ENCODE measurements at regions not wholly inside any gene's neighbourhood (a gene's known extent, or its start where the extent isn't known, plus 50 kb on each side); places are given as distances from the start of the nearest gene placed in this dataset.
"Not testable (repeated sequence)": the region's sequence is repeated elsewhere in the genome, so short reads cannot be mapped to it uniquely, and the experiment has no call there.

- Histone ChIP-seq H3K27me3 (ENCODE audit: control insufficient read depth, insufficient read depth, low read length) (no peaks in the 10 kb centered on the region), H3K4me3 (ENCODE audit: low read depth, low read length) (no peak overlapping the region), H3K27ac (ENCODE audit: low read depth, low read length) (no peak overlapping the region), H3K9me3 (ENCODE audit: control insufficient read depth, insufficient read depth, low read length) (peaks cover 4% of the 10 kb centered on the region; the same call in 1 of the 2 replicates)
- POLR2A ChIA-PET = no interaction called here
- CTCF ChIA-PET = no interaction called here
- TF ChIP-seq, protein P1, sequence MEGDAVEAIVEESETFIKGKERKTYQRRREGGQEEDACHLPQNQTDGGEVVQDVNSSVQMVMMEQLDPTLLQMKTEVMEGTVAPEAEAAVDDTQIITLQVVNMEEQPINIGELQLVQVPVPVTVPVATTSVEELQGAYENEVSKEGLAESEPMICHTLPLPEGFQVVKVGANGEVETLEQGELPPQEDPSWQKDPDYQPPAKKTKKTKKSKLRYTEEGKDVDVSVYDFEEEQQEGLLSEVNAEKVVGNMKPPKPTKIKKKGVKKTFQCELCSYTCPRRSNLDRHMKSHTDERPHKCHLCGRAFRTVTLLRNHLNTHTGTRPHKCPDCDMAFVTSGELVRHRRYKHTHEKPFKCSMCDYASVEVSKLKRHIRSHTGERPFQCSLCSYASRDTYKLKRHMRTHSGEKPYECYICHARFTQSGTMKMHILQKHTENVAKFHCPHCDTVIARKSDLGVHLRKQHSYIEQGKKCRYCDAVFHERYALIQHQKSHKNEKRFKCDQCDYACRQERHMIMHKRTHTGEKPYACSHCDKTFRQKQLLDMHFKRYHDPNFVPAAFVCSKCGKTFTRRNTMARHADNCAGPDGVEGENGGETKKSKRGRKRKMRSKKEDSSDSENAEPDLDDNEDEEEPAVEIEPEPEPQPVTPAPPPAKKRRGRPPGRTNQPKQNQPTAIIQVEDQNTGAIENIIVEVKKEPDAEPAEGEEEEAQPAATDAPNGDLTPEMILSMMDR (IDR thresholded peaks at IDR 0.05; ENCODE audit: low read depth, low read length) = no peak
- DNase-seq (ENCODE audit: low read depth, low spot score) = no peak
These were observed 424.0 kb downstream of the LTN1 start for GRCh38 chr21:28568692-28569091.

GRCh38 chr21:28563933-28564332 lies 428.7 kb downstream of the LTN1 start:
- CTCF ChIA-PET = not testable (repeated sequence)

DNA sequence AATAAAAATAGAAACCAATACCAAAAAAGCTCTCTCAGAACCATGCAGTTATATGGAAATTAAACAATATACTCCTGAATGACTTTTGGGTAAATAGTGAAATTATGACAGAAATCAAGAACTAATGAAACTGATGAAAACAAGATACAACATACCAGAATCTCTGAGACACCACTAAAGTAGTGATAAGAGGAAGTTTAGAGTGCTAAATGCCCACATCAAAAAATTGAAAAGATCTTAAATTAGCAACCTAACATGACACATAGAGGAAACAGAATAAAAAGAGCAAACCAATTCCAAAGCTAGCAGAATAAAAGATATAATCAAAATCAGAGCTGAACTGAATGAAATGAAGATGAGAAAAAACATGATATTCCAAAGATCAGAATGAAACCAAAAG lies 430.9 kb downstream of the LTN1 start:
- ChIA-PET POLR2A (no interaction called here), CTCF (no interaction called here)
- TF ChIP-seq, protein P1 (IDR thresholded peaks at IDR 0.05; ENCODE audit: low read depth, low read length) = no peak
- Histone ChIP-seq H3K27ac (ENCODE audit: low read depth, low read length) (no peak overlapping the region), H3K27me3 (ENCODE audit: control insufficient read depth, insufficient read depth, low read length) (no peaks in the 10 kb centered on the region), H3K4me3 (ENCODE audit: low read depth, low read length) (no peak overlapping the region), H3K9me3 (ENCODE audit: control insufficient read depth, insufficient read depth, low read length) (peaks cover 6% of the 10 kb centered on the region; the same call in 1 of the 2 replicates)
- DNase-seq (ENCODE audit: low read depth, low spot score) = no peak

More at GRCh38 chr21:28563933-28564332, 428.7 kb downstream of the LTN1 start:
- H3K27ac ChIP-seq (ENCODE audit: low read depth, low read length); H3K9me3 ChIP-seq (ENCODE audit: control insufficient read depth, insufficient read depth, low read length); H3K27me3 ChIP-seq (ENCODE audit: control insufficient read depth, insufficient read depth, low read length); DNase-seq (ENCODE audit: low read depth, low spot score); POLR2A ChIA-PET; H3K4me3 ChIP-seq (ENCODE audit: low read depth, low read length): not testable (repeated sequence)

DNA sequence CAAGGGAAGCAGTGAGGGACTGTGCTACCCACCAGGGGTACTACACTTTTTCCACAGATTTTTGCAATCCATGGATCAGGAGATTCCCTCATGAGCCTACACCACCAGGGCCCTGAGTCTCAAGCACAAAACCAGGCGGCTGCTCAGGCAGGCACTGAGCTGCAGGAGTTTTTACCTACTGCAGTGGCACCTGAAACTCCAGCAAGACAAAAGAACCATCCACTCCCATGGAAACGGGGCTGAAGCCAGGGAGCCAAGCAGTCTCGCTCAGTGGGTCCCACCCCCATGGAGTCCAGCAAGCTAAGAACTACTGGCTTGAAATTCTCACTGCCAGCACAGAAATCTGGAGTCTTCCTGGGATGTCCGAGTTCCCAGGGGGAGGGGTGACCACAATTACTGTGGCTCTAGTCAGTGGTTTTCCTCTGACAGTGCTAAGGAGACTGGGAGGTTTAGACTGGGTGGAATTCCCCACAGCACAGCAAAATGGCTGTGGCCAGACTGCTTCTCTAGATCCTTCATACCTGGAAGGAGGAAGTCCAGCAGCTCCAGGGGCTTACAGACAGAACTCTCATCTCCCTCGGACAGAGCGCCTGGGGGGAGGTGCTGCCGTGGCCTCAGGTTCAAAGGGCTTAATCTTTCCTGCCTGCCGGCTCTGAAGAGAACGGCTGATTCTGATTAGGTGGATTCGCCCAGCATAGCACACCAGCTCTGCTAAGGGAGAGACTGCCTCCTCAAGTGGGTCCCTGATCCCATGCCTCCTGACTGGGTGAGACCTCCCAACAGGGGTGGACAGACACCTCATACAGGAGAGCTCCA lies 437.8 kb downstream of the LTN1 start:
- CTCF ChIA-PET = no interaction called here
- Histone ChIP-seq H3K27me3 (ENCODE audit: control insufficient read depth, insufficient read depth, low read length) (no peaks in the 10 kb centered on the region), H3K4me3 (ENCODE audit: low read depth, low read length) (no peak overlapping the region), H3K27ac (ENCODE audit: low read depth, low read length) (no peak overlapping the region), H3K9me3 (ENCODE audit: control insufficient read depth, insufficient read depth, low read length) (no peaks in the 10 kb centered on the region)
- DNase-seq (ENCODE audit: low read depth, low spot score) = no peak
- TF ChIP-seq, protein P1 (IDR thresholded peaks at IDR 0.05; ENCODE audit: low read depth, low read length) = no peak
- POLR2A ChIA-PET = interaction anchor here (0.9 kb wide), 1 partner anchor 52 kb away, joined by 3 read pairs; no protein-coding TSS in a partner anchor

- Histone ChIP-seq H3K27ac (ENCODE audit: low read depth, low read length) (no peak overlapping the region), H3K4me3 (ENCODE audit: low read depth, low read length) (no peak overlapping the region), H3K9me3 (ENCODE audit: control insufficient read depth, insufficient read depth, low read length) (no peaks in the 10 kb centered on the region), H3K27me3 (ENCODE audit: control insufficient read depth, insufficient read depth, low read length) (no peaks in the 10 kb centered on the region)
- POLR2A ChIA-PET = no interaction called here
- no peak for DNase-seq (ENCODE audit: low read depth, low spot score)
- TF ChIP-seq, protein P1 (IDR thresholded peaks at IDR 0.05; ENCODE audit: low read depth, low read length) = no peak
- CTCF ChIA-PET = no interaction called here
These were observed 442.4 kb downstream of the LTN1 start for GRCh38 chr21:28550057-28550825.
